Activated CD8-positive, alpha-beta memory T cell treated with anti-CD3 and anti-CD28 coated beads, Interleukin-2, amount 50 U/mL, for 24 hours (primary cell): ENCODE measurements at regions not wholly inside any gene's neighbourhood (a gene's known extent, or its start where the extent isn't known, plus 50 kb on each side); places are given as distances from the start of the nearest gene placed in this dataset.
"Not testable (repeated sequence)": the region's sequence is repeated elsewhere in the genome, so short reads cannot be mapped to it uniquely, and the experiment has no call there.

Source experiments
- DNase-seq: peaks from one replicate; pipeline ENCODE4 v3.0.0-alpha.2; 2020; ENCODE audit errors: extremely low read depth

DNA sequence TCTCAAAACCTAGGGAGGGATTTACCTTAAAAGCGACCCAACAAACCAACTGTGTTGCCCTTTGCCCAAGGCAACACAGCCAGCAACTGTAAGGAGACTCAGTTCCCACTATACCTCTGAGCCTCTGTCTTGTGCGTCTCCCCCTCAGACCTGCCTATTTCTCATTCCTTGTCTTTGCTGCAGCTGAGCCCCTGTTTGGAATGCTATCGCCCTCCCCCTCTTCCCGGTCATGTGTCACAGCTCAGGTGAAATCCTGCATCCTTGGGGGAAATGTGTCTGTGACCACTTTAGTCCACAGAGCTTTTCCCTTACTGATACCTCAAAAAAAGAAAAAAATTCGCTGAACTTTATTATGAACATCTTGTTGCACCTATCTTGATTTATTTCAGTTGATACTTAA lies 52.0 kb upstream of the LRIG1 start:
- no peak for DNase-seq

DNA sequence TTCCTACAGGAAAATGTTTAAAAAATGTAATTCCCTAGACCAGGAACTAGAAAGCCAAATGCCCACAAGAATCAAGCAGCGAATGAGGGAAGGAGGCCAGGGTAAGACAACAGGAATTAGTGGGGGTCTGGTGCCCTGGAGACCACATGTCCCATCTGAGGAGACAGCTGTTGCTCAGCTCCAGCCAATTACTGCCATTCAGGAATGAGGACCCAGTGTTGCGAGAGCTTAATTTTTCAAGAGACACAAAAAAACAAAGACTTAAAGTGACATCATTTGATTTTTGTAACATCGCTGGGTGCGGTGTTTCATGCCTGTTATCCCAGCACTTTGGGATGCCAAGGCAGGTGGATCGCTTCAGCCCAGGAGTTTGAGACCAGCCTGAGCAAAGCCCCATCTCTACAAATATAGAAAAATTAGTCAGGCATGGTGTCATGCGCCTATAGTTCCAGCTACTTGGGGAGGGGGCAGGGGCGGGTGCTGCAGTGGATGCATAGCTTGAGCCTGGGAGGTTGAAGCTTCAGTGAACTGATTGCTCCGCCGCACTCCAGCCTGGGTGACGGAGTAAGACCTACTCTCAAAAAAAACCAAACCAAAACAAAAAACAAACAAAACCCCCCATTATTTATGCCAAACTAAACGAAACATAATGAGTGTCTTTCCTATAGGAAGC lies 52.8 kb upstream of the LRIG1 start:
- no peak for DNase-seq

DNA sequence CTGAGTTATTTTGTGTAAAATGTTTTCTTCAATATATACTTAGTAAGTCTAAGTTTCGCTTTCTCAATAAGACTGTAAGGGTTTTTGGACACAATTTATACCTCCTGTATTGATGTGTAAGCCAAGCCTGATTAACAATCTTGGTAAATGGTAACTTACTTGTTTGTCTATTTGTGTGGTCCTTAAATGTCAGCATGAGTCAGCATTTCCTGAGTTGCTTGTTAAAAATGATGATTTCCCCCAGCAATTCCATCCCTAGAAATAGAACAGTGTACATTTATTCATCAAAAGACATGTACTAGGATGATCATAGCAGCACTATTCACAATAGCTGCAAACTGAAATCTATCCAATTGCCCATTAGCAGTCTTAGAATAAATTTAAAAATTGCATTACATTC lies 53.4 kb upstream of the LRIG1 start:
- no peak for DNase-seq

DNA sequence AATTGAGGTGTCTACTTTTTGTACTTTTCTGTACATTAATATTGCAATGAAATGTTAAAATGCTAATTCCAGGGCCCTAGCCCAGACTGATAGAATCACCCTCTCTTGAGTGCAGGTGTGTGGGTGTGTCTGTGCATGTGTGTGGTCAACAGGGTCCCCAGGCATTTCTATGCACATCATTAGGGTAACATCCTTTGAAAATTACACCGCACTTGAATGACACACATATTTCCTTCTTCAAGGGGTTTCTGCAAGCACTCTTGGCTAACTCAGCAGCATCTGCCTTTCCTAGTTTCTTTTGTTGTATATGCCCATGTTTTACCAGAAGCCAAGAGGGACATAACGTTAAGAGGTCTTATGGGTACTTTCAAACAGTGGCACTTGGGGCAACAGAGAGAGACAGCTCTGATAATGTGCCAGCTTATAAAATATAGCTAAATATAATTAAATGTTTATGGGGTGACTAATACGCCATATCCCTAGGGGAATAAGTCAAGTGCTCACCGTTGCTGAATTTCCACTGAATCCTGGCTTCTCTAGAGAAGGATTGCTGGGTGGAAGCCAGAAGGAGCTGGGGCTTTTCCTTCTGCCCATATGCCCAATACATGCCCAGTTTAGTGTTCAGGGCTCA lies 54.5 kb upstream of the LRIG1 start:
- DNase-seq: no peak

DNA sequence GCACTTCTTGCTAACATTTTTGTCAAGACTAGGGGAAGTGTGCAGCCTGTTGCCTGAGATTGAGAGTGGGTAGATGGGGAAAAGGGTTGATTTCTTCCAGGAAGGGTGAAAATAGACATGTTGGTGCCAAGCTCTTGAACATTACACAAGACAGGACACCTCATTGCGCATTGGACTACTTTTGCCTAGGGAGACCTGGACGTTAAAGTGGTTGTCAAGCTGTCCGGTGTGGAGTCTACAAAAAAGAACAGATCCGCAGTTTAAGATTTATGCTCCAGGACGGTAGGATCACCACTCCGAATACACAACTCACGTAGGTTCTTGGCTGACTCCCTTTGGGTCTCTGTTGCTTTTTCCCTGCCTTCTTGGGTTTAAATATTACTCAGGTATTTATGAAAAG lies 56.3 kb upstream of the LRIG1 start:
- no peak for DNase-seq

DNA sequence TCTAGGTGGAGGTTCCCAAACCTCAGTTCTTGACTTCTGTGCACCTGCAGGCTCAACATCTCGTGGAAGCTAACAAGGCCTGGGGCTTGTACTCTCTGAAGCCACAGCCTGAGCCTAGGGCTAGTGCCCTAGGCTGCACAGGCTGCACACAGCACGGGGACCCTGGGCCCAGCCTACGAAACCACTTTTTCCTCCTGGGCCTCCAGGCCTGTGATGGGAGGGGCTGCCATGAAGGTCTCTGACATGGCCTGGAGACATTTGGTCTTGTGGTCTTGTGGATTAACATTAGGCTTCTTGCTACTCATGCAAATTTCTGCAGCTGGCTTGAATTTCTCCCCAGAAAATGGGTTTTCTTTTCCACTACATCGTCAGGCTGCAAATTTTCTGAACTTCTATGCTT lies 59.1 kb upstream of the LRIG1 start:
- DNase-seq: not testable (repeated sequence)

DNA sequence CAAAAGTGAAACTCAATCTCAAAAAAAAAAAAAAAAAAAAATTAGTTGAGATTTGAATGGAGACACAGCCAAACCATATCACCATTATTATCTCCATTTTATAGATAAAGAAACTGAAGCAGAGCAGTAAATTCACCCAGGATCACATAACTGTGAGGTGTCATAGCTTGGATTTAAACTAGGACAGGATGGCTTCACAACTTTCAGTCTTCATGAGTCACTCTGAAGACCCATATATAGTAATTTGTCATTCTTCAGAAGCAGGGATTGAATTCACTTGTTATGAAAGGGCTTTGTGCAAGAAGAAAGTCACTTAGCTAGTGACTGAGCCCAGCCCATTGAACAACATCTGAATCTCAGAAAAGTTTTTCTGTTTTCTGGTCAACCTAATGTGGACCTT lies 60.5 kb upstream of the LRIG1 start:
- no peak for DNase-seq

DNA sequence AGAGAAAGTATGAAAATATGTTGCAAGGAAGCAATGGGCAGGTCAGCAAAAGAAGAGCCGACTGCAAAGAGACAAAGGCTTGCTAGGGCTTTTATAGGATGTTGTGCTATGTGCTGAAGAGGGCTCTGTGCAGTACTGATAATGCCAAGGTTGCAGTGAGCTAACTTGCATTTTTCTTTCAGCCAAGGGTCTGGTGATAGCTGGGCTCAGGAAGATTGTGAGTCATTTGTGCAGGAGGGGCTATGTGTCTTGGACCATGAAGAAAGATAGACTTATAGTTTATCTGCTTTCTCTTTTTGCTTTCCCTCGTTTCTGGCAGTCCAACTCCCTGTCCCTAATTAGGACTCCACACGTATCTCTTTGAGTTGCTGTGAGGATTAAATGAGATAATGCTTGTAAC lies 64.5 kb upstream of the LRIG1 start:
- no peak for DNase-seq

DNA sequence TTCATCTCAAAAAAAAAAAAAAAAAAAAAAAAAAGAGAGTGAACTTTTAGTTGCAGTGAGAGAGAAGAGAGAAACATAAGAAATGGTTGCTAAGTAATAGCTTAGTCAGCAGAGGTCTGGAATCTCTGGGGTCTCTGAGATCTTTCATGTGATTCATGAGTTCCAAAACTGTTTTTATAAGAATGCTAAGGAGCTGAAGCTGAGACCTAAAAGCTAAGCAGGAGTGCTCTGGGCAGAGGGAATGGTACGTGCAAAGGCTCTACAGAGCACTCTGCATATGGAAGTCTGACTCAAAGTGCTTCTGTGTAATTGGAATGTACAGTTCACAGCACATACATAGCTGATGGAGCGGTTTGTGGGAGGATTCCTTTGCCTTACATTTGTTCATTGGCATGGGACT lies 66.3 kb upstream of the LRIG1 start:
- DNase-seq: no peak

DNA sequence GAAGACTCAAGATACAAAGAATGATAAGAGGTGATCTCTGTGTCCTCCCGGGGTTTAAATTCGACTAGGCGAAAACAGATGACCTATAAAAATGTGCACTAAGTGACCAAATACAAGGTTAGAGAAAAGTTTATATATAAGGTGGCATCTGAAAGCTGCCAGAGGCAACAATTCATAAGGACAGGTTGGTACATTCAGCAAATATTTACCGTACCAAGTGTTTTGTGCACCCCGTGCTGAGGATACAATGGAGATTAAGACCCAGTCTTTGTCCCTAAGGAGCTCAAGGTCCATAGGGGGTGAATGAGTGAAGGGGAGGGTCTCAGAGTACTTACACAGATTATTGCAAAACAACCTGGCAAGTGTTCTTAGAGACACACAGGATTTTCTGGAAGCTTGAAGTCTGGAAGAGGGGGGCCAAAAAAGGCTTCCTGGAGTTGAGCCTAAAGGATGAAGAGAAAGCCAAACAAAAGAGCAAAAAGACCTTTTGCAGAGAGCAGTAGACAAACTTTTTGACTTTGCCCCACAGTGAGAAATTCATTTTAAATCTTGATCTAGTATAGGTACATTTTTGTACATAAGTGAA lies 71.4 kb upstream of the LRIG1 start:
- DNase-seq: no peak

DNA sequence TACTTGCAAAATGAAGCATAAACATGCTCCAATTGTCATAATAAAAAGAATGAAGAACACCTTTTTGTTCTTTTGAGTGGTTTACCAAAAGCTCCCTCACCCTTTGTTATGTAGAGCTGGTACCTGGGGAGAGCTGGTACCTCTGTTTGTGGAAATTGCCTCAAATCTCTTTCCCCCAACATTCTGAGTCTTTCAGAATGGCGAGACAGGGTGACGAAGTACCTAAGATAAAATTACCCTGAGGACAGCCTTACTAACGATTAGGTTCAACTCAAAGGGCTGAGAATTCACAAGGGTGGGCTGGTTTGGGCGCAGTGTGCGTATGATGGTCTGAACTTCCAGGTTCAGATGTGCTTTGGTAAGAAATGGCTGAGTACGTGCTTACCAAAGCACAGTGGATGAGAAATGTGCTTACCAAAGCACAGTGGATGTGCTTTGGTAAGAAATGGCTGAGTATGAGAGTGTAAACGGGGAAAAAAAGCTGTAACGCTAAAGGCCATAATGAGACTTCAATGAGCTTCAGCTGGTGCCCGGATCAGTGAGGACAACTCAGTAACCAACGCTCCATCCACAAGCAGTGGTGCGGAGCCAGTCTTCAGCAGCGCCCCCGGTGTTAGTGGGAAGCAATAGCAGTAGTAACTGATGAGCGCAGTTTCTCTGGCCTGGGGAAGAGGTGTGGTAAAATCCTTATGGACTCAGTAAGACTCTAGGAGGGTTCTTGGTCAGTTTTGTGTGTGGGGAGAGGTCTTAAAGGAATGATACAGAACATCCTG lies 72.3 kb upstream of the LRIG1 start:
- no peak for DNase-seq

DNA sequence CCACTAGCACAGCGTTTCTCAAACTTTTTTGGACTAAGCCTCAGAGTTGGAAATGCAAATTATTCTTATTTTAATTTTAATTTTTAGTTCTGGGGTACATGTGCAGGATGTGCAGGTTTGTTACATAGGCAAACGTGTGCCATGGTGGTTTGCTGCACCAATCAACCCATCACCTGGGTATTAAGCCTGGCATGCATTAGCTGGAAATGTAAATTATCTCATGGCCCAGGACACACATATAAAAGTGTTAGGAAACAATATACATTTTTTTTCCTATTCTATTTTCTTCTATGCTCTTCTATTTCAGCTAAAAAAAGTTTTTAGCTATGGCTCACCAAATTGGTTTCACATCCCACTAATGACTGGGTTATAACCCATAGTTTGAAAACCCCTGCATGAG lies 73.3 kb upstream of the LRIG1 start:
- no peak for DNase-seq

DNA sequence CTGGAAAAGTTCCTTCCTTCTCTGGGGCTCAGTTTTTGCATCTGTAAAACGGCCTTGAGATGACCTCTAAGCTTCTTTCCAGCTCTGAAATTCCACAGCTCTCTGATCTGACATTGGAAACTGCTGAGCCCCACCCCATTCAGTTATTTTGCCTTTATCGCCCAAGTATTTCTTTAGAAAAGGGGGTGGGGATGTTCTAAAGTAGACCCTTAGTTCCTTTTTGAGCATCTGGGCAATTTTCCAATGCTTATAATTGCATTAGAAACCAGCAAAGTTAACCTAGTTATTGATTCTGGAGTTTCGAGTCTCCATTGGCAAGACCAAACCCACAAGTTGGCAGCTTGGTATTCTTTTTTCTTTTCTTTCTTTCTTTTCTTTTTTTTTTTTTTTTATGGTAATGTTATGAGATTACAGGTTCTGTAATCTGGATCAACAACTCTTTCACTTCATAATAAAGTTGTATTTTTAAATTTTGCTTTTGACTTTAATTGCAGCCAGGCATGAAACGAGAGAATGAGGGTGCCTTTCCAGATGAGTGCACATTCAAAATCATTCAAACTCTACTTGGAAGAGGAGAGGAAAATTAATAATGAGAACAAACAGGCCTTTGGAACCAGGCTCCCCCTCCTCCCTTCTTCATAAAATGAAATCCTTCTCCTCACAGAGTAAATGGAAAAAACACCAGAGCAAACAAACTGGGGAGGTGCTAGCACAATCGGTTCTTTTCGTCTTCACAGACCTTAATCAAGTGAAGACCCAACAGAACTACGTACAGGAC lies 76.8 kb upstream of the LRIG1 start:
- DNase-seq: no peak

DNA sequence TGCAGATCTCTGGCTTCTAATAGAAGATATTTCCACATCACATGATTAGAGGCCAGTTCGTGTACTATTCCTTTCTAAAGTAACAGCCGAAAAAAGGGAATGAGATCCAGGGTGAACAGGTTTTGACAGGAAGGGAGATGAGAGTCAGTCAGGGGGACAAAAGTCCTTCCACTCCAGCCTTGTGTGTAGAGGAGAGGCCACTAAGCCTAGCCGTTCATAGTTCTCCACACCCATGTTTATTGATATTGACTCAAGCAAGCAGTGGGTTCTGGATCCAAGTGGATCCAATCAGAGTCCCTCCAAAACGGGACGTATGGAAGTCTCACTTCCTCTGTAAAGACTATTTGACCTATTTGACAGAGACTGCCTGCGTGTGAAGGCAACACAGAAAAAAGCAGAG lies 80.4 kb upstream of the LRIG1 start:
- no peak for DNase-seq

DNA sequence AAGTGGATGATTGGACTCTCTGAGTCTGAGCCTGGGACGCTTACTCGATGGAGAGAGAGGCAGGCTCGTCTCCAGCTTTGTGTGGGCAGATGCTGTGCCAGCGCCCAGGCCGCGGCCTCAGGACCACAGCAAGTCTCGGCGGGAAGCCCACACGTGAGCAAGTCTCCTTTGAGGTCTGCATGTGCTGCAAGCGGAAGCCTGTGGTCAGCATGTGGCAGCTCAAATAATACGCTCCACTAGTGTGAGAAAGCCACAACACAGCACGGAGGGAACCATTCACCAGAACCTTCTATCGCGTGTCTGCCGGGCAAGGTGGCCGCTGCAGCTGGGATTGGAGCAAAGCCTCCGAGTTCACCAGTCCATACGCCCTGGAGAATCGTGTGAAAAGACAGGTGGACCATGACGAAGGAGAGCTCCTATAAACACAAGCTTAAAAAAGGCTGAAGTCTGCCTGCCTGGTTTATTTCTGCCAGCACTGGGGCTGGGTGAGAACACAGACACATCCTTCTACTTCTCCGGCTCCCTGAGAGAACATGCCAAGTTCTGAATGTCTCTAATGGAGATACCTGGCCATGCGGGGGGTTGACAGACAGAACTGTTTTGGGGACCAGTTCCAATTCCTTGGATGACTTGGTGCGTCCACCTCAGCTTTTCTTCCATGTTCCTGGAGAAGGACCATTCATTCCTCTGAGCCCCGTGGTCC lies 82.0 kb upstream of the LRIG1 start:
- peak; percentile 2 for DNase-seq

DNA sequence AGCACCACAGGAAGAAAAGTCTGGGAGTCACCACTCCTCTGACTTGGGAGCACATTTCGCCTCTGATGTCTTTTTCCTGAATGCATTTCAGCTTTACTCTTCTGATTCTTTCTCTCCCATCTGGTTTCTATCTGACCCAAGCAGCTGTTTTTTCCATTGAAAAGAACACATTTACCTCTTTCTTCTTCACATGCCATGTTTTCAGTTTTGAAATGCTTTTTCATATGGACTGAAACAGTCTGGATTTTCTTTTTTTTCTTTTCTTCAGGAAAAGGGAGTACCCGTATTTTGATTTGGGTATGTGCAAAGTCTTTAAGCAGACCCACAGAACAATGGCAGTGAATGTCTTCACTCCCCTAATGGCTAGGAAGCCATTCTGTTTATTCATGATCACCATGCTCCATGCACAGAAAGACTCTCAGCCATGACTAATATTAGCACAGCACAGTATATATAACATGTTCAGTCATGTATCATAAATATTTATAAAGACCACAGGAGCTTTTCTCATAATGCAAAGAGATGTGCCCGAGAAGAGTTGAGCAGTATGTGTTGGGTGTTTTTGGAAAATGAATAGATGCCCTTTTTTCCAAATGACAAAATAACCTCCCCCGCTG lies 82.7 kb upstream of the LRIG1 start:
- DNase-seq: no peak

DNA sequence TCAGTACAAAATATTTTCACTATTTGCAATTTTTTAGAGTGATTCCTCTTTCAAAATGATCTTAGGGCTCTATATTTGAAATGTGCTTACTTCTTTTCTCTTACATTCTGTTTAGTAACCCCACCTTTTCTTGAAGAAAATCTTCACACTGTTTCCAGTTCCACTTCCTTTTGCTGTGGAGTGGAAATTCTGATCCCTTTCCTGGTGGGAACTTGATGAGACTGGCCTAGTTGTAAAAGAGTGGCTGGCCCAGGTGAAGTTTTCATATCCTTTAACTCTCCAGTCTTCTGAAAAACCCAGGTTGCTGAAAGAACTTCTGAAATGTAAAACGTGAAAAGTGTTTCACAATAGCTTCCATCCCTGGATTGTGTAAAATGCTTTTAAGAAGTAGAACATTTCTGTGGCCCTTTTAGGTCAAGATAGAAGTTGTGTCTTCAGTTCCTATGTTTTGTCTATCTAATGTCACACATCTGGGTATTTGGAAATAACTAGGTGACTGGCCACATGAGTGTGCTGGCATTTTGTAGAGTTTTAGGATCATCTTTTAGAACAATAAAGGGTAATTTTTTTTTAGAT lies 84.8 kb upstream of the LRIG1 start:
- no peak for DNase-seq

DNA sequence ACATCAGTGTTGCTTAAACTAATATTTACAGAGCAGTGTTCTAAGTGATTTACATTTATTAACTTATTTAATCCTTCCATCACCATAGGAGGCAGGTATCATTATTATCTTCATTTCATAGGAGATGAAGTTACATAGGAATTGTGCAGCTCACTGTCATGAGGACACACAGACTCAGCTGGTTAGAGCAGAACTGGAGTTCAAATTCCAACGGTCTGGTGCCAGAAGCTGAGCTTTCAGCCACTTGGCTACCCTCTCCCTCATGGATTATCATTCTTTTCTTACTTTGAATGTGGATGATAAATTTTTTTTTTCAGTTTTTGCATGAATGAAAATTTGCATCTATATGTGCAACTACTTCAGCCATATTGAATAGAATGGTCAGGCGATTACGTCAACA lies 86.0 kb upstream of the LRIG1 start:
- no peak for DNase-seq

DNA sequence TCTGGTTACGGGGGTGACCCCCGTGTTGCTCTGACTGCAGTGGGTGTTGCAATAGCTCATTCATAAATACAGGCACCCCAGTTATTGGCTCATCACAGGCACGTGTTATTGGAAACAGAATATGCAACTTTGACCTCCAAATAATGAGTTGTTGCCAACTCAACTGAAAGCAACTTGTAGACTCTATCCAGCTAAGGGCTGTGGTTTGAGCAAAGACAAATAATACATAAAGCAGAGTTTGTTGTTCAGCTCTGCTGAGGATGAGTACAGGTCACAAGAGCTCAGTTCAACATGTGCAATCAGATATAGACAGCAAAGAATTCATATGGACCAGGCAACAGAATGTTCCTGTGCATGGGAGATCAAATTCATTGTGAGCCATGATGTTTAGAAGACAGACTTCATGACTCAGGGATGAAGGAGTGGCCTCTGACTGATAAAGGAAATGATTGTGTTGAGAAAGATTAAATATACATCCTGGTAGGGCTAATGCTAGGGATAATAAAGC lies 87.6 kb upstream of the LRIG1 start:
- no peak for DNase-seq

DNA sequence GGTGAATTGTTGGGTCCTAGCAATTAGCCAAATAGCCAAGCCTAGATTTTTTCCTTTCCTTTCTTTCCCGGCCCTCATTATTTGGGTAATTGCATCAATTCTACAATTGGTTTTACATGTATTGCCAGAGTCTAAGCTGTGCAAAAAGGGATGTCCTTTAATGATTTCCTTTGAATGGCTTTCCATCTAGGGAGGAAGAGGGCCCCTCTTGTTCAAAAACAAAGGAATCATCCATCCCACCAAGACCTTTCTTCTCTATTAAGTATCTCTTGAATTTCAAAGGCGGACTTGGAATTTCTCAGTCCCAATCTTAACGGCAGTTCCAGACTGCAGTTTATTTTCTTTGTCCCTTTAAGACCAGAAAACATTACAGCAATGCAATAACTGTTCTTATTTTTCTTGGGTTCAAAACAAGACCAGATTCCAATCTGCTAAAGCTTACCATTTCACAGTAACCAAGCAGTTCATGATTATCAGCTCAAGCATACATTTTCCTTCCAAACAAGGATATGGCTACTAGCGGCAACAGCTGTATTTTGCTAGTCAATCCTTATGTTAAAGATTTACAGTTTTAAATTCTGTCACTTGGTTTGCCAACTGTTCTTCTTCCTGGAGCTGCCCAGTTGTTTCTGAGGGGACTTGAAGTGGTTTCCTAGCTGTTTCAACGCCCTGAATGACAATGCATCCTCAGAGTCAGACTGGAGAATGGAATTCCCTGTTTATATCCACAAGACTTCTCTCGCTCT lies 91.4 kb upstream of the LRIG1 start:
- DNase-seq: no peak
